GM12878 (cell line): ENCODE measurements at regions not wholly inside any gene's neighbourhood (a gene's known extent, or its start where the extent isn't known, plus 50 kb on each side); places are given as distances from the start of the nearest gene placed in this dataset.

Experiments
- ATAC-seq: fragments of 200-7000 bp; cut with Tn5 transposase; 3 replicates; pipeline ENCODE4 v1.9.1; 2020; ENCODE audit warnings: mild to moderate bottlenecking, moderate library complexity
- BruUV-seq: library from RNA; stranded (reverse); fragments of 400-500 nt; replicated peaks from 2 replicates; lab custom pipeline; 2021; lab: Mats Ljungman, UMichigan
- CTCF ChIA-PET: fragments of 300-600 bp; sonication (Branson Sonifier 250); formaldehyde crosslinking; extraction: SDS; loops from one replicate; lab custom pipeline; 2021; ENCODE audit warnings: inconsistent platforms; lab: Yijun Ruan, JAX
- POLR2A ChIA-PET: fragments of 350-600 bp; formaldehyde crosslinking; extraction: SDS; loops from one replicate; lab custom pipeline; 2021; ENCODE audit warnings: inconsistent platforms; lab: Charles Lee
- RAD21 ChIA-PET: fragments of 300-600 bp; sonication (Branson Sonifier 250); formaldehyde crosslinking; loops from one replicate; lab custom pipeline; 2023; ENCODE audit warnings: antibody characterized with exemption; ENCODE audit not compliant: unreplicated experiment; lab: Charles Lee
- SMC1A ChIA-PET: fragments of 300-600 bp; sonication (Branson Sonifier 250); formaldehyde crosslinking; loops from one replicate; lab custom pipeline; 2023; ENCODE audit not compliant: unreplicated experiment, uncharacterized antibody; lab: Charles Lee
- DNase-seq: peaks from one replicate; pipeline ENCODE4 v3.0.0-alpha.2; 2011; ENCODE audit warnings: low read depth, low spot score
- FAIRE-seq: peaks from 3 replicates; lab custom pipeline; 2011; peaks lifted over from hg19 to GRCh38; lab: Jason Lieb, UNC
- H2AFZ ChIP-seq: 2 replicates; pipeline ENCODE4 v1.6.0; 2011; ENCODE audit warnings: low read depth, low read length, control low read depth; ENCODE audit not compliant: control insufficient read depth
- H3K27ac ChIP-seq: 2 replicates; pipeline ENCODE4 v1.5.1; 2011; ENCODE audit warnings: control low read depth; ENCODE audit not compliant: control insufficient read depth, insufficient read depth
- H3K27me3 ChIP-seq, 2 experiments: replicated peaks in 1 of 2; 2 replicates each; pipeline versions ENCODE4 v1.6.0 to v1.6.1; 2011; ENCODE audit warnings: low read length in 1 of 2; ENCODE audit not compliant: control insufficient read depth in 2 of 2, insufficient read depth in 2 of 2
- H3K36me3 ChIP-seq, 2 experiments: 2 replicates each; pipeline ENCODE4 v1.5.1; 2011; ENCODE audit warnings: low read length in 1 of 2; ENCODE audit not compliant: control insufficient read depth in 2 of 2, insufficient read depth in 2 of 2
- H3K4me1 ChIP-seq: 2 replicates; pipeline ENCODE4 v1.6.1; 2011; ENCODE audit warnings: mild to moderate bottlenecking, low read length, moderate library complexity, mixed read lengths; ENCODE audit not compliant: control insufficient read depth, insufficient read depth
- H3K4me2 ChIP-seq: 2 replicates; pipeline ENCODE4 v1.6.0; 2011; ENCODE audit warnings: control low read depth; ENCODE audit not compliant: control insufficient read depth, insufficient read depth
- H3K4me3 ChIP-seq: fragments of 200-600 bp; sonication (generic); 2 replicates; pipeline ENCODE4 v1.5.1; 2016
- H3K79me2 ChIP-seq: 2 replicates; pipeline ENCODE4 v1.6.0; 2011; ENCODE audit warnings: low read length; ENCODE audit not compliant: control insufficient read depth, insufficient read depth
- H3K9ac ChIP-seq: 2 replicates; pipeline ENCODE4 v1.8.0; 2011; ENCODE audit warnings: low read length, control low read depth, mixed read lengths; ENCODE audit not compliant: control insufficient read depth, insufficient read depth
- H3K9me3 ChIP-seq: replicated peaks from 3 replicates; pipeline ENCODE4 v1.5.1; 2011; ENCODE audit warnings: mild to moderate bottlenecking, low read length; ENCODE audit not compliant: control insufficient read depth, insufficient read depth
- H4K20me1 ChIP-seq: 2 replicates; pipeline ENCODE4 v1.6.0; 2011; ENCODE audit not compliant: control insufficient read depth, insufficient read depth
- ASH2L ChIP-seq: fragments of 300-600, 200-600 bp; sonication (generic); IDR thresholded peaks from 2 replicates; pipeline ENCODE4 v1.6.1; 2017; ENCODE audit warnings: low read depth, mild to moderate bottlenecking, borderline replicate concordance
- ATF7 ChIP-seq: fragments of 450-650 bp; IDR thresholded peaks from 2 replicates; pipeline ENCODE4 v1.6.1; 2016; ENCODE audit warnings: low read depth, mild to moderate bottlenecking
- CBX3 ChIP-seq: fragments of 200-600 bp; sonication (generic); IDR thresholded peaks from 2 replicates; pipeline ENCODE4 v1.6.1; 2016; ENCODE audit warnings: low read depth, borderline replicate concordance
- CHD1 ChIP-seq: IDR thresholded peaks from 2 replicates; pipeline ENCODE4 v1.6.1; 2012; ENCODE audit warnings: low read depth, low read length, improper control_type of control experiment
- EZH2 ChIP-seq: IDR thresholded peaks from 2 replicates; pipeline ENCODE4 v1.6.1; 2012; ENCODE audit warnings: low read depth, mild to moderate bottlenecking, control low read depth, inconsistent platforms, low read length, borderline replicate concordance; ENCODE audit not compliant: control insufficient read depth
- HSF1 ChIP-seq: fragments of 150-350 bp; IDR thresholded peaks from 2 replicates; pipeline ENCODE4 v1.6.1; 2014; ENCODE audit warnings: mild to moderate bottlenecking, low read depth, low read length
- KDM1A ChIP-seq: fragments of 200-600 bp; sonication (generic); IDR thresholded peaks from 2 replicates; pipeline ENCODE4 v1.6.1; 2016; ENCODE audit warnings: borderline replicate concordance
- MTA2 ChIP-seq: fragments of 450-650 bp; IDR thresholded peaks from 2 replicates; pipeline ENCODE4 v1.6.1; 2016; ENCODE audit warnings: low read depth, mild to moderate bottlenecking, moderate library complexity
- RCOR1 ChIP-seq: conservative IDR thresholded peaks from 2 replicates; pipeline ENCODE4 v1.6.1; 2012; ENCODE audit warnings: low read depth, low read length, improper control_type of control experiment
- SIN3A ChIP-seq: IDR thresholded peaks from 2 replicates; pipeline ENCODE4 v1.6.1; 2012; ENCODE audit warnings: low read depth, low read length, improper control_type of control experiment
- STAT3 ChIP-seq: IDR thresholded peaks from 2 replicates; pipeline ENCODE4 v1.6.1; 2011; ENCODE audit warnings: low read depth, low read length, improper control_type of control experiment
- TCF12 ChIP-seq: IDR thresholded peaks from 2 replicates; pipeline ENCODE4 v1.6.1; 2011; ENCODE audit warnings: low read depth, mild to moderate bottlenecking, low read length
- YBX1 ChIP-seq: fragments of 450-650 bp; IDR thresholded peaks from 2 replicates; pipeline ENCODE4 v1.6.1; 2016; ENCODE audit warnings: antibody characterized with exemption
- ZNF24 ChIP-seq: fragments of 450-650 bp; IDR thresholded peaks from 2 replicates; pipeline ENCODE4 v1.6.1; 2017; ENCODE audit warnings: antibody characterized with exemption, mild to moderate bottlenecking
- ZNF384 ChIP-seq: IDR thresholded peaks from 2 replicates; pipeline ENCODE4 v1.6.1; 2012; ENCODE audit warnings: low read depth, mild to moderate bottlenecking, low read length, improper control_type of control experiment, borderline replicate concordance
- WGBS: methylation state at CpG from one replicate; pipeline ENCODE4 v1.1.6; 2016; ENCODE audit warnings: low lambda C conversion rate; ENCODE audit not compliant: insufficient replicate concordance, insufficient coverage; ENCODE audit errors: missing lambda C conversion rate; 5-methylcytosine and 5-hydroxymethylcytosine counted together
- in situ Hi-C: fragments of 300-500 bp; cut with MboI; formaldehyde crosslinking; loops from 9 replicates; pipeline ENCODE4 v1.14.3; 2018; ENCODE audit warnings: mixed read lengths
- intact Hi-C: fragments of 100-400 bp; cut with micrococcal nuclease; formaldehyde crosslinking; loops from one replicate; pipeline ENCODE4 v1.14.2; 2022; ENCODE audit not compliant: unreplicated experiment
- TF ChIP-seq, protein P1 (sequence below): fragments of 450-650 bp; IDR thresholded peaks from 2 replicates; pipeline ENCODE4 v1.6.1; 2016; ENCODE audit warnings: mild to moderate bottlenecking, moderate library complexity, borderline replicate concordance
- TF ChIP-seq, protein P2 (sequence below): IDR thresholded peaks from 2 replicates; pipeline ENCODE4 v1.6.1; 2012; ENCODE audit warnings: low read depth, low read length, improper control_type of control experiment
- TF ChIP-seq, protein P3 (sequence below): IDR thresholded peaks from 2 replicates; pipeline ENCODE4 v1.6.1; 2011; ENCODE audit warnings: low read depth, low read length, improper control_type of control experiment, borderline replicate concordance

- Histone ChIP-seq H3K27me3 (no peaks in the 10 kb centered on the region), H3K9ac (no peak overlapping the region), H3K4me3 (no peak overlapping the region), H3K9me3 (no peaks in the 10 kb centered on the region), H3K4me1 (no peaks in the 10 kb centered on the region), H3K79me2 (no peaks in the 10 kb centered on the region), H3K27ac (no peak overlapping the region), H3K4me2 (no peak overlapping the region), H3K36me3 (no peaks in the 10 kb centered on the region), H4K20me1 (no peaks in the 10 kb centered on the region), H2AFZ (no peak overlapping the region)
- RAD21 ChIA-PET = no interaction called here
- POLR2A ChIA-PET = no interaction called here
- CTCF ChIA-PET = no interaction called here
- TF ChIP-seq SIN3A = no peak
- TF ChIP-seq CHD1 = no peak
- no peak for TF ChIP-seq ASH2L
- TF ChIP-seq EZH2 = no peak
- TF ChIP-seq ZNF24 = no peak
- no peak for TF ChIP-seq MTA2
- no peak for TF ChIP-seq YBX1
- no peak for TF ChIP-seq KDM1A
- TF ChIP-seq RCOR1 = no peak
- TF ChIP-seq, protein P1, sequence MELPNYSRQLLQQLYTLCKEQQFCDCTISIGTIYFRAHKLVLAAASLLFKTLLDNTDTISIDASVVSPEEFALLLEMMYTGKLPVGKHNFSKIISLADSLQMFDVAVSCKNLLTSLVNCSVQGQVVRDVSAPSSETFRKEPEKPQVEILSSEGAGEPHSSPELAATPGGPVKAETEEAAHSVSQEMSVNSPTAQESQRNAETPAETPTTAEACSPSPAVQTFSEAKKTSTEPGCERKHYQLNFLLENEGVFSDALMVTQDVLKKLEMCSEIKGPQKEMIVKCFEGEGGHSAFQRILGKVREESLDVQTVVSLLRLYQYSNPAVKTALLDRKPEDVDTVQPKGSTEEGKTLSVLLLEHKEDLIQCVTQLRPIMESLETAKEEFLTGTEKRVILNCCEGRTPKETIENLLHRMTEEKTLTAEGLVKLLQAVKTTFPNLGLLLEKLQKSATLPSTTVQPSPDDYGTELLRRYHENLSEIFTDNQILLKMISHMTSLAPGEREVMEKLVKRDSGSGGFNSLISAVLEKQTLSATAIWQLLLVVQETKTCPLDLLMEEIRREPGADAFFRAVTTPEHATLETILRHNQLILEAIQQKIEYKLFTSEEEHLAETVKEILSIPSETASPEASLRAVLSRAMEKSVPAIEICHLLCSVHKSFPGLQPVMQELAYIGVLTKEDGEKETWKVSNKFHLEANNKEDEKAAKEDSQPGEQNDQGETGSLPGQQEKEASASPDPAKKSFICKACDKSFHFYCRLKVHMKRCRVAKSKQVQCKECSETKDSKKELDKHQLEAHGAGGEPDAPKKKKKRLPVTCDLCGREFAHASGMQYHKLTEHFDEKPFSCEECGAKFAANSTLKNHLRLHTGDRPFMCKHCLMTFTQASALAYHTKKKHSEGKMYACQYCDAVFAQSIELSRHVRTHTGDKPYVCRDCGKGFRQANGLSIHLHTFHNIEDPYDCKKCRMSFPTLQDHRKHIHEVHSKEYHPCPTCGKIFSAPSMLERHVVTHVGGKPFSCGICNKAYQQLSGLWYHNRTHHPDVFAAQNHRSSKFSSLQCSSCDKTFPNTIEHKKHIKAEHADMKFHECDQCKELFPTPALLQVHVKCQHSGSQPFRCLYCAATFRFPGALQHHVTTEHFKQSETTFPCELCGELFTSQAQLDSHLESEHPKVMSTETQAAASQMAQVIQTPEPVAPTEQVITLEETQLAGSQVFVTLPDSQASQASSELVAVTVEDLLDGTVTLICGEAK = no peak
- no peak for TF ChIP-seq CBX3
- TF ChIP-seq HSF1 = no peak
- TF ChIP-seq ATF7 = no peak
- TF ChIP-seq, protein P2, sequence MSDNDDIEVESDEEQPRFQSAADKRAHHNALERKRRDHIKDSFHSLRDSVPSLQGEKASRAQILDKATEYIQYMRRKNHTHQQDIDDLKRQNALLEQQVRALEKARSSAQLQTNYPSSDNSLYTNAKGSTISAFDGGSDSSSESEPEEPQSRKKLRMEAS = no peak
- no peak for TF ChIP-seq ZNF384
- TF ChIP-seq STAT3 = no peak
- TF ChIP-seq TCF12 = no peak
- TF ChIP-seq, protein P3, sequence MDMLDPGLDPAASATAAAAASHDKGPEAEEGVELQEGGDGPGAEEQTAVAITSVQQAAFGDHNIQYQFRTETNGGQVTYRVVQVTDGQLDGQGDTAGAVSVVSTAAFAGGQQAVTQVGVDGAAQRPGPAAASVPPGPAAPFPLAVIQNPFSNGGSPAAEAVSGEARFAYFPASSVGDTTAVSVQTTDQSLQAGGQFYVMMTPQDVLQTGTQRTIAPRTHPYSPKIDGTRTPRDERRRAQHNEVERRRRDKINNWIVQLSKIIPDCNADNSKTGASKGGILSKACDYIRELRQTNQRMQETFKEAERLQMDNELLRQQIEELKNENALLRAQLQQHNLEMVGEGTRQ = no peak
- no TSS peak for BruUV-seq
- WGBS = 46% methylated on average over 4 of the region's 4 CpGs
- SMC1A ChIA-PET = no interaction called here
- intact Hi-C loops (no loop called here), in situ Hi-C loops (no loop called here)
- ATAC-seq (no peak), DNase-seq (no peak), FAIRE-seq (no peak)
These were observed 665.9 kb downstream of the CBLN2 start for GRCh38 chr18:71878226-71878625.
